Ureter (tissue), 1 donor: ENCODE measurements at regions not wholly inside any gene's neighbourhood (a gene's known extent, or its start where the extent isn't known, plus 50 kb on each side); places are given as distances from the start of the nearest gene placed in this dataset.
"Not testable (repeated sequence)": the region's sequence is repeated elsewhere in the genome, so short reads cannot be mapped to it uniquely, and the experiment has no call there.

Source experiments
- DNase-seq: peaks from one replicate; pipeline ENCODE4 v3.0.0-alpha.2; 2020; ENCODE audit warnings: low spot score
- donor health status: DM: yes; HTN: yes; CAD: no.

DNA sequence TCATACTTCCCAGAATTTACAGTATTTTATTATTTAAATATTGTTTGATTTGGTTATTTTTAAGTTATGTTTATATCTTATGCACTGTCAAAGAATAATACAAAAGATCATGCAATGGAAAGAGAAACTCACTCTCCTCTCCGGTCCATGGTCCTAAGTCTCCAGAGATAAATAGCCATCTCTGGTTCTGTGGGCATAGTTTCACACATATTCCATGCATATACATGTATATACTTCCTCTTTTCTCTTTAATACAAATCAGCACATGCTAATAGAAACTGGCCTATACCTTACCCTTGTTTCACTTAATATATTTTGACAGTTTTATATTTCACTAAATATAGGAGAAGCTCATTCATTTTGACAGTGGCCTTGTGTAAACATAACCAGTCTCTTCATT, 901.7 kb upstream of the CITED2 start:
- no peak for DNase-seq

DNA sequence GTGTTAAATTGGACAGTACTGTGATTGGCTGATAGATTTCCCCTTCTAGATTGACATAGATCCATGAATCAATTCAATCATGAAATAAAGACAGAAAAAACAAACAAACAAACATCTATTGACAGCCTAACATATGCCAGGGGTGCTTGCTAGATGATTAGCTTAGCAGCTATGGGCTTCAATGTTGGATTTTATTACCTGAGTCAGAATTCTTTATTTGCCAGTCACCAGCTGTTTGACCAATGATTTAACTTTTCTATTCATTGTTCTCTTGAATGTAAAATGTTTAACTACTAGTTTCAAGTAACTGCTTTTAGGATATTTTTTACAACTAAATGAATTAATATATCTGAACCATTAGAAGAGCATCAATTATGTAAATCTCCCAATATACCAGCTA, 901.3 kb upstream of the CITED2 start:
- DNase-seq = no peak

DNA sequence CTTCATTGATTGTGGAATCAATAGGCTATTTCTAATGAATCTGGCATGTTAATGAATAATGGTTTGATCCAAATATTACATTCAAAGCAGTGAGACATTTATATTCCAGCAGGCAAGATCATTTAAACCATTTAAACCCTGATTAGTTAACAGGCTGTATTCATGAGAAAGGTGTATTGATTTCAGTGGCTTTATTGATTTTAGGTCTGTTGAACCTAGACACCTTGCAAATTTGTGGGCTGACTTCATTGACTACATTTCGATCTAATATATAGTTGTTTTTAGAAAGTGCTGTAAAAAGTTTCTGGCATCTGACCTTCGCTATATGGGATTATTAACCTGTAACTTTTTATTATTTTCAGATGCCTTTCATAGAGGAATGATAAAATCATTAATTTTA, 900.1 kb upstream of the CITED2 start:
- no peak for DNase-seq

DNA sequence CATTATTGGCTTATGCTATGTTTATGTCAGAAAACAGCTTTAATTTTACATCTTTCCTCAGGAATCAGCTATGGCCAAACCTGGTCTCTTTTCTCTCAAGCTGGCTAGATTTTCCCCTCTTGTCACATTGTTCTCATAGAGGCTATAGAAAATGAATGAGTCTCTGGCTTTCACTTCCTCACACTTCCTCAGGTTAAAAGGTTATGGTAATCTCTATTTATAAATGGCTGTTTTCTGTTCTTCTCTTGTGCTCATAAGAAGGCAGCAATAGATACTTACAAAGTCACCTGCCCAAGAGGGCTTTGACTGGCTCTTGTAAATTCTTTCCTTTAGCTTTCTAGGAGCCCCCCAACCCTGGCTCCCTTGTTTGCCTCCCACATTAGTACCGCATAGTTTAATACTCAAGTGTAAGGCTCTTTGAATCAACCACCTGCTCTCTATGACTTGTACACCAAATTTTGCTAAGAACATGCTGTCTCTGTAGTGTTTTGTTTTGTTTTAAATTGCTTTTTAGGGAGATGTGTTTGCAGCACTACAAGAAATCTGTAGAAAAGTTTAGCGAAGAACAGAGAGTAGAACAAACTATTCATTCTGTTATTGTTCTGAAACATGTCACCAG, 897.4 kb upstream of the CITED2 start:
- DNase-seq = no peak

DNA sequence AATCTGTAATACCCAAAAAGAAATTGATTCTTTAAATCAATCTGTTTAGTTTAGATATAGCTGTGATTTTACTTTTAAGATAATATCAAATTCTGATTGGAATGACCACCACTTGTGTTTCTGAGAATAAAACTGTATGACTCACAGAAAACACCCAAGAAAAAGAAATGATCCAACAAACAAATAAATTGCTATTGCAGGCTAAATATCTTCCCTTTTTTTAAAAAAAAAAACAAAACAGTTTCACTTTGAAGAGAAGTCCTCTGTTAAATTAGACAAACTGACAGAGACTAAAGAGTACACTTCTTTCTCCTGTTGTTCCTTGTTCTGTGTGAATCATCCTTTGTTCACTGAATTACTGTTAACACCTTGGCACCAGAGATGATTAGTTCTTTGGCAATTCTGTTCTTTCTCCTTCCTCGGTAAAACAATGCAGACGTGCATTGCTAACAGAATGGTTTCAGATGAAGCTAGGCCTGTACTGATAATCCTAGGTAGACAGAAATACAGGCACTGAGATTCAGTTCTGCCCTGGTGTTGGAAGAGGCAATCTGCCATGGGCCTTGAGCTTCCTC, 895.2 kb upstream of the CITED2 start:
- DNase-seq = no peak

DNA sequence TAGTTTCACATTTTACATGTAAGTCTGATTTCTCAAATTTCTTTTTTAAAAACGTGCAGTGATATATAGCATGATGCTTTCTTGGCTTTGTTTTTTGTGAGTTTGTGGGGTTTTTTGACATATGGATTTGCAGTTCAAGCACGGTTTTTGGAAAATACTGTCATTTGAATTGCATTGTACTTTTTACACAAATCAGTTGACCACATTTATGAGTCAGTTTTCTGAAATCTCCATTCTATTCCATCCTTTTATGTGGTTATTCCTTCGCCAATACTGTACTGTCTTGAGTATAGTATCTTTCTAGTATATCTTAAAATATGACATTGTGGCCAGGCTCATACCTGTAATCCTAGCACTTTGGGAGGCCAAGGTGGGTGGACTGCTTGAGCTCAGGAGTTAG, 890.0 kb upstream of the CITED2 start:
- no peak for DNase-seq

DNA sequence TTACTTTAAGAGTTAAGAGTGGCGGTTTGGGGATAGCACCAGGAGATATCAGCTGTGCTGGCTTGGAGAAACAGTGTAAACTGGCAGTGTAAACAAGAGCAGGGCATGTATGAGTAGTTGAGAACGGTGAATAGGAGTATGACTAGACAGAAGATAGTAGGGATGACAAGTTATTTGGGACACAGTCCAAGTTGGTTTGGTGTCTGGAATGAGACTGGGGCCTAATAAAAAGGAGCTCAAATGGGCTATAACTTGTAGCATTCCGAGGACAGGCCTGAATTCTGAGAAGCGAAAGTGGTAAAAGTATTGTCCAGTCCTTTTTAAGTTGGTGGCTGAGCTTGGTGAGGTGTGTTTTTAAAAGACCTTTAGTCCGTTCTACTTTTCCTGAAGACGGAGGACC, 883.9 kb upstream of the CITED2 start:
- not testable (repeated sequence) for DNase-seq

DNA sequence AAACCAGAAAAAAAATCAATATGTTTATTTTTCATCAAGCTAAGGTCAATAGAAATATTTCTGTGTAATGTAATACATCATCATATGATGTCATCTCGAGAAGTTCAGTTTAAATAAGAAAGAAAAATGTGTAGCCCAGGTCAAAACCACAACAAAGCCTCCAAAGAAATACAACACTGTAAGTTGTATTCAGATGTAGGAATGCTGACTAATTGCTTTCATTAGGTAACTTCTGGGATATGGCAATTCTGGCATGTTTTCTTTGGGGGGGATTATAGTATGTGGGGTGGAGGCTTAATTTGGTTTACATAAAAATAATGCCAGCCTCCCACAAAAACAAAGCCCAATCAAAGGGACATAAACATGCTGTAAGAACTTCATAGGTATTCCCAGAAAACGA, 881.8 kb upstream of the CITED2 start:
- no peak for DNase-seq

DNA sequence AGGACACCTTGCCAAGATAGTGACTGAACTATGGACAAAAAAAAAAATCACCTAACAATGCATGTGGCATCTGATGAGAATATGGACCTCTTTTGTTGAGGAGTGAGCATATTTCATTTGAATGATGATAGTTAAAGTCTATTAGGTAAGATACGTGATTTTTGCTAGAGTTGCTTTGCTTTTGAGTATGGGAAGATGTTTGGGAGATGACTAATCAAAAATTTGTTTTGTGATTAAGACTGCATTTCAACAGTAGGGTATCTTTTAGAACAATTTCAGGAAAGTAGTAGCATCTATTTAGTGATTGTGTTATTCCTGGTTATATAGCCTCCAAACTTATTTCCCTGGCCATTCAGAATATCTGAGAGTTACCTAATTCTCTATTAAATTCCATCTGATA, 878.6 kb upstream of the CITED2 start:
- DNase-seq = no peak

DNA sequence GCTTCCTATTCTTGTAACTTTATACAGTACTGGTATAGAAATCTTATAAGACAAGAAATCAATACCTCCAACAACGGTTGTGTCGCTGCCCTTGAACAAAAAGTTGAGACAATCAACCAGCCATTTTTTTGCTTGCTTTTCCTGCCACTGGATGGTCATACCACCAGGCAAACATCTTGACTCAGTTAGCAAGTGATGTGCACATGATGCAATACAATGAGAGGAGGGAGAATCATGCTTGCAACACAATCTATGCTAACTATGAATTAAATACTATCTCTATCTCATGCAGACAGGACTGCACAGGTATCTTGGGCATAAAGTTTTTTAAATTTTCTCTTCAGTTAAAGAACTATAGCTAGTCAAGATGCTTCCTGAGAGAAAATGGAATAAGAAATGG, 877.7 kb upstream of the CITED2 start:
- no peak for DNase-seq

DNA sequence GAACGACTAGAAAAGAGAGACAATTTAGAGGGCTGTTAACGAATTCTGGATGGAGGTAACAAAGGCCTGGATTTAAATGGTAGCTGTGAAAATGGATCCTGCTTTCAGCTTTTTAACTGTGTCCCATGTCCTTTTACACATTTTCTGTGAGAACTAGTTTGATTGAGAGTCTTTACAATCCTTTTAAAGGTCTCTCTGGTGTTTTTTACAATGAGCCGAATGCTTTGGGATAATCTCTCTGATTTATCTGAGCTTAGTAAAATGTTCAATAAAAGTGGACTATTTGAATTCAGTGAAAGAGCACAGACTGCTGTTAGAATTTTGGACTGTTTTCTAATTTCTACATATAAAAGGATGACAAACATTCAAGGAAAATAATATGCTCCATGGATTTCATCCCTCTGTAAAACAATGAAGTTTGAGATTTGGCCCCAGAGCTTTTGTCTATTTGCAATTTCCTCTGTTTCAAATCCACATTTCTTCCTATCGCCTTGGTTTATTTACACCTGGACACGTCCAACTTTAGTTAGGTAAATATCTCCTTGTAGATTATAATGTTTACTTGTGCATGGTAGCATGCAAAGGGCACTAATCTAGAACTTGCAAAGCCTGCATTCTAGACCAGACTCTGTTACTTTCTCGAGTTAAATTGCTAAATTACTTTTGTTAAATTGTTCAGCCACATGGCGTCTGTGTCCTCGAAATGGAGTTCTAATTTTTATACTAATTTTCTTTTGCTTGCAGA, 871.0 kb upstream of the CITED2 start:
- no peak for DNase-seq

DNA sequence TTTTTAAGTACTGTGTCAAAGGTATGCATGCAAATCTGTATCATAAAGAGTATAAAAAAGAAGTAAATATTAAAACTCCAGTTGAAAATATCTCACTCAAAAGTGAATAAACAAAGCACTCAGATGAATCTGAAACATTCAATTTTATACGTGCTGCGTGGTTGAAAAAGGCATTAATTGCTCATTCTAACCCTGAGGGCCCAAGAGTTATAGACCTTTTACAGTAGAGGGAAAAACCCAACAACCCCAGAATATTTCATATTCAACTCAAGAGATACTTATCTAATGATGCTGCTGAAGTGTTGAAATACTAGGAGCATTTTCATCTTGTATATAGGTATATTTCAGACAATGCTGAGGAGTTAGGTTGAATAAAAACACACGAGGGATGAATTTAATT, 862.8 kb upstream of the CITED2 start:
- no peak for DNase-seq

DNA sequence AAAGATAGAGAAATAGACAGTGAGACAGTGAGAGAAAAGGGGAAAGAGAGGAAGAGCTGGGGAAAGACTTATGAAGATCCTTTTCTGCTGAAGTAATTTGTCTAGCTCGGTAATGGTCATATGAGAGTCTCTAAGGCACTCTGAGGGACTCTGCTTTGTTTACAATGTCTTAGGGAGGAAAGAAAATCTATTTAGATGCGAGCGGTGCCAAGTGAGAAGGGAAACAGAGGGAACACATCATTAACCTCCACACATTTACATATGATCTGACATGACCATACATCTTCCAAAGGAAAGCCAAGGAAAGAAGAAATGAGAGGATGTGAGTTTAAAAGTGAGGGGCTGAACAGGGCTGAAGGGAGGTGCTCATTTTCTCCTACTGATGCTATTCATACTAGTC, 862.3 kb upstream of the CITED2 start:
- no peak for DNase-seq

DNA sequence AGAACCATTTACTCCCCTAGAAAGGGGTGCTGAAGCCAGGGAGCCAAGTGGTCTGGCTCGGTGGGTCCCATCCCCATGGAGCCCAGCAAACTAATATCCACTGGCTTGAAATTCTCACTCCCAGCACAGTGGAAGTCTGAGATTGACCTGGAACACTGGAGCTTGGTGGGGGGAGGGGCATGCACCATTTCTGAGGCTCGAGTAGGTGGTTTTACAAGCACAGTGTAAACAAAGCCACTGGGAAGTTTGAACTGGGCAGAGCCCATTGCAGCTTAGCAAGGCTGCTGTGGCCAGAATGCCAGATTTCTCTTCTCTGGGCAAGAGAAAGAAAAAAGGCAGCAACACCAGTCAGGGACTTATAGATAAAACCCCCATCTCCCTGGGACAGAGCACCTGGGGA, 855.8 kb upstream of the CITED2 start:
- DNase-seq = no peak

DNA sequence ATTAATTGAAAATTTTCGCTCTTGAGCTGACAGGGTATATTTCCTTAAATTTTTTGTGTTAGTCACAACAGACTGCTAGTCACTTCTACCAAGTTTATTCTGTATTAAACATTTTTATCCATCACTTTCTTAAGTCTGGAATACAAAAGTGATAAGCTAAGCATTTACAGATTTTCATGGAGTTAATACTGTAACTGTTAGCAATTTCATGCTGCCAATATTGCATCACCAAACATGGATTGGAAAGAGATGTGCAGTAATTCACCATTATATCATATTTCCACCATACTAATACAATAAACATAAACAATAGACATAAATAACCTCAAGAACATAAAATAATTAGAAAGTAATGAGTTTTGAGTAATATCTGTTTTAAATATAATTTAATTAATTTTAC, 854.0 kb upstream of the CITED2 start:
- DNase-seq = no peak

DNA sequence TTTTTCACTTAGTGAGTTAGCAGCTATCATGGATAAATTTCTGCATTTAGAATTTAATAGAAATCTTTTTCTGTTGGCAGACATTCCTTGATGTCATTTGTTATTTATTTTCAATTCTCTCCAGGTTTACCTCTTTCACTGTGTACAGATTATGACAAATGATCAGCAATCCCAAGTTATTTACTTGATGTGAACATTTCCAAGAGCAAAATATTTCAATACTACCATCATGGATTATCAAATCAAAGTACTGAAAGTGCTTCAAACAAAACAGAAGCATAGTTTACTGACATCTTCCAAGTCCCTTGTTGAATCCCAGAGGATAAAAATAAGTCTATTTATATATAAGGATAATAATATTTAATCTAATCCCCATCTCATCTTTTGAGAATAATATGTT, 852.2 kb upstream of the CITED2 start:
- no peak for DNase-seq

DNA sequence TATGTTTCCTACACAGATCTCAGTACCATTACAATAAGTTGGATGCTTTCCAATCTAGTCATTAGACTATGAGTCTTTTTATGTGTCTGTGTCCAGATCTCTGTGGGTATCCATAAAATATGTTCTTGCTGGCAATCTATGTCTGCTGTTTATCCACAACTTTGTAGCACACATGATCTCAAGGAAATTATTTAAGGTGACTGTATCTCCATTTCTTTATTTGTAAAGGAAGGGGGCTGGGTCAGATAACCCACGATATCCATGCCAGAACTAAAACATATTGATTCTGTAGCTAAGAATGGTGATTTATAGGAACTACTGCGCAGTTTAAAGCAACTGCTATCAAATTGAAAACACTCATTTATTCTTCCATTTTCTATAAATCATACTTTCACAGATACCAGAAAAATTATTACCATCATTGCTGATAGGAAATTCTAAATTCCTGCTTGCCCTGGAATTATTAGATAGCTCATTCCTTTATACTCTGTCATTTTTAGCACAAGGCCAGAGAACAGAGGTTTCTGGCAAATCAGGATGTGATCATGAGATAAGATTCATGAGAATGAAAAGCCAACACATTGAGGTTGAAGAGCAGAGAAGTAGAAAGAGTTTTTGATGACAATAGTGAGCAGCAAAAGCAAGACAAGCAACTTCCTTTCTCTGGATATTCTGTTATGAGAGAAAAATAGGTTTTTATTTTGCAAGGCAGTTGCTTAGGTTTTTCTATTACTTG, 851.4 kb upstream of the CITED2 start:
- DNase-seq = no peak

DNA sequence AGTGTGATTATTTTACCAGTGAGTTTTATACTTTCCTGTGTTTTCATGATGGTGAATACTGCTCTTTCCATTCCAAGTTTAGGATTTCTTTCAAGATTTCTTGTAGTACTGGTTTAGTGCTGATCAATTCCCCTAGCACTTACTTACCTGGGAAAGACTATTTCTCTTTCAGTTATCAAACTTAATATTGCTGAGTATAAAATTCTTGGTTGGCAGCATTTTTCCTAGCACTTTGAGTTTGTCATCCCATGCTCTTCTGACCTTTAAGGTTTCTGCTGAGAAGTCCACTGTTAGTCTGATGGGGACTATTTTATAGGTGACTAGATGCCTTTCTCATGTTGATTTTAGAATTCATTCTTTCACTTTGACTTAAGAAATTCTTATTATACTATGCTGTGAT, 842.8 kb upstream of the CITED2 start:
- no peak for DNase-seq

DNA sequence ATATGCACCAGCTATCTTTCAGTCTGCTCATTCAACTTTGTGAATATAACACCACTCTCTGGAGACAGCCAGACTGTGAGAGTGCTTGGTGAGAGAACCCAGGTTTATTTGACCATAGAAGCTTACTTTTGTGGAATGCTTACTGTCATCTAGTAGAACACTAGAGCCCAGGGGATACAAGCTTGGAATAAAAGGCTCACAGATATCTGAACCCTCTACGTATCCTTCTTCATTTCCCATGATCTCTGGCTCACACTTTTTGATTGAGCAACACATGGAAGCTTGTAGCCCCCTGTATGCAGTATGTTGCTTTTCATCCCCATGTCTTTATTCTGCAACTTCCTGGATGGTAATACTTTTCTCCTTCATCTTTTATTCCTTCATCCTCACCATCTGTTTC, 835.3 kb upstream of the CITED2 start:
- DNase-seq = no peak

DNA sequence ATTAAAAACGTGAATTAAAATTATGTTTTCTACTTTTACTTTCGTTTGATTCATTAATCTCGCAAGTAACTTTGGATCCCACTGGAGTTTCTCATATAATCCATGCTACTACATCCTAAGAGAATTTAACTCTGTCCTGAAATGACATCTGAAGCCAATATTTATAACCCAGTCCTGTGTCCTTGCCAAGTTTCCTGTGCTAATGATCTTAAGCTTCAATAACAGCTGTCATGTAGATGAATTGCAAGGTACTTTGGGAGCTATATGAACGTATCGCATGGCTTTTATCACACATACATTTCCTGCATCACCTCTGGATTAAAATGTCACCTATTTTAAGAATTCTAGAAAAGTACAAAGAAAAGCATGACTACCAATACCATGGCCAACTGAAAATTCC, 833.8 kb upstream of the CITED2 start:
- DNase-seq = no peak

DNA sequence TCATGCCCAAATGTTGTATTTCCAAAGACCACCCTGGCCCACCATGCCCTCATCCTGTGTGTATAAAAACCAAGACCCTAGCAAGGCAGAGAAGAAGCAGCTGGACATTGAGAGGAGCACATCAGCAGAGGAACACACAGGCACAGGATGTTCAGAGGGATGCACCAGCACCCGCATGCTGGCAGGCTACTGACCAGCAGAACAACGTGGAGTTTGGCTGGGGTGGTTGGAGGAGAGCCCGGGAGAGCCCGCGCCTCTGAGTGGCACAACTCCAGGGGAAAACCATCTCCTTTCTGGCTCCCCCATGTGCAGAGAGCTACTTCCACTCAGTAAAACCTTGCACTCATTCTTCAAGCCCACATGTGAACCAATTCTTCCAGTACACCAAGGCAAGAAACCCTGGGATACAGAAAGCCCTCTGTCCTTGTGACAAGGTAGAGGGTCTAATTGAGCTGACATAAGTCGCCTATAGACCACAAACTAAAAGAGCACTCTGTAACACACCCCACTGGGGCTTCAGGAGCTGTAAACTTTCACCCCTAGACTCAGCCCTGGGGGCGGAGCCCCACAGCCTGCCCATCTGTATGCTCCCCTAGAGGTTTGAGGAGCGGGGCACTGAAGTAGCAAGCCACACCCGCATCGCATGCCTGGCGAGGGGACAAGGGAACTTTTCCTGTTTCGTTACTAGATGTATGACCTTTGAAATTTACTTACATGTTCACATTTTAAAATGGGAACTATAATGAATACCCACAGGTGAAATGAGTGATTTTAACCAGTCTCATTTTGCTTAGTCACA, 831.5 kb upstream of the CITED2 start:
- no peak for DNase-seq

DNA sequence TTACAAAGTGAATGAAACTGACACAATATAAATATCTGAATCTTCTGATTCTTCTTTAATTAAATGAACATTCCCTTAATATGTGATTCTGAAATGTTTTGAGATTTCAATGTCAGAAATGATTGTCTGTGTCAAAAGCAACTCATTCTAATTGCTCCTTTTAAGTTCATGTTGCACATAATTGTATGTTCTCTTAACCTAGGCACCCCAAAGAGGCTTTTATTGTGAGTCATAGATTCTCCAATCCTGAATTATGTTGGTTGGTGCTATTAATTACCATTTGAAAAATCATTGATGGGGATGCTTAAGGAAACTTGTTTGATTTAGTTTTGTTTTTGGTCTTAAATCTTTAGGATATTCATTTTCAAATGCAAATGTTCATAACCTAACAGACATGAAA, 829.7 kb upstream of the CITED2 start:
- DNase-seq = no peak
